GM11168 (cell line): ENCODE measurements at regions not wholly inside any gene's neighbourhood (a gene's known extent, or its start where the extent isn't known, plus 50 kb on each side); places are given as distances from the start of the nearest gene placed in this dataset.

Experiments used
- in situ Hi-C: fragments of 300-500 bp; cut with MboI; formaldehyde crosslinking; loops from one replicate; pipeline ENCODE4 v1.12.0; 2022; ENCODE audit warnings: low sequenced_read_pairs; ENCODE audit not compliant: unreplicated experiment

- in situ Hi-C loops = no loop called here
Observed at GRCh38 chr15:94177112-94177511, 54.2 kb upstream of the MCTP2 start.

DNA sequence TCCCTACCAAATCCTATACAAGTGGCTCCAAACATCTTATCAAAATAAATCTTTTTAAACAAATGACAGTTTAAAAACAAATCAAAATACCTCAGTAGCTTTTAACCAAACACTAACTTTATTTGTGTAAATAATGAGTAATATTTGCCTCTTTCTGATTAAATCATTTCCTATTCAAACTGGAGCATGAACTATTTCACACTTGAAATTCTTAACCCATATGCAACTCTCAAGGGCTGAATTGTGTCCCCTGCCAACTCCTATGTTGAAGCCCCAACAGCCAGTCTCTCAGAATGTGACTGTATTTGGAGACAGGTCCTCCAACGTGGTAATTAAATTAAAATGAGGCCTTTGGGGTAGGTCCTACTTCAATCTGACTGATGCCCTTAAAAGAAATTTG is 55.9 kb upstream of the MCTP2 start:
- in situ Hi-C loops = no loop called here

DNA sequence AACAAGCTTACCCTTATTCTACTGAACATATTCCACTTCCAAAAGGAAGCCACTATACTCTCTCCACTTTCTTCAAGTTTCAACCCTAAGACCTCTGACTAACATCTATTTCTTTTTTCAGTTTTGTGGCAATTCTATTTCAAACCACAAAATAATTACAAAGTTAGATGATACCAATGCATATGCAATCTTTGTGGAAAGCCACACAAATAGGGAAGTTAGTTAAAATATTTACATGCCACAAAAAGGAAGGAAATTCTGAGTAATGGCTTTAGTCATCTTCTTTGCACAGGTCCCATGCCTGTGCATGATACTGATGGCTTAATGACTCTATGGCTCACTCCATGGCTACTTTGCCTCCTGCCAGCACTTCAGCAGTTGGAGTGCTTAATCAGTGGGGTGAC is 57.0 kb upstream of the MCTP2 start:
- in situ Hi-C loops = no loop called here

DNA sequence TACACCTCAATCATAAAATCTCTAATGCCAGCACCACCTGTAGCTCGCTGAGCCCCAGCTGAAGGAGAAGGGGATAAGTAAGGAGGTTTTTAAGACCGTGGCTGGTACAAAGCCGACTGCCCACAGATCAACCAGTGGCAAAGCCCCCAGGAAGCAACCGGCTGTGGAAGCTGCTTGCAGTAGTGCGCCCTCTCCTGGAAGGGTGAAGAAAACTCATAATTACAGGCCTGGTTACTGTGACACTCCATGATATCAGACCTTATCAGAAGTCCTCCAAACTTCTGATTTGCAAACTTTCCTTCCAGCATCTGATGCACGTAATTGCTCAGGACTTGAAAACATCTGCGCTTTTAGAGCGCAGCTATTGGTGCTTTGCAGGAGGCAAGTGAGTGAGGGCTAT is 63.1 kb upstream of the MCTP2 start:
- in situ Hi-C loops = no loop called here

DNA sequence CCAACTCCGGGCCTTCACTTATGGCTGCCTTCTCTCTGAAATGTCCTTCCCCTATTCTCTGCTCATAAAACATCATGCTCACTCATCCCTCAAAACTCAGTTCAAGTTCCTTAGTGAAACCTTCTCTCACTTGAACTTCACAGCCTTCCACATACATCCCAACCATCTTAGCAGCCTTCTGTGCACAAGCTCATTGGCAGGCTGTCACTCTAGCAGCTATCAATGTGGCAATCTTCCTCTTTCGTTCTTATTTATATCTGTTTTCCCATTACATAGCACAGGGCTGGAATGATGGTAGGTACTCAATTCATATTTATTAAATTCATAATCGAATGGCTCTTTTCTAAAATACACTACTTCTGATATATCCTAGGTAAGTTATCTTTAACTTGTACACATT is 66.4 kb upstream of the MCTP2 start:
- in situ Hi-C loops = loop anchor here (5.0 kb wide), 1 partner anchor 152 kb away; no protein-coding TSS in a partner anchor

DNA sequence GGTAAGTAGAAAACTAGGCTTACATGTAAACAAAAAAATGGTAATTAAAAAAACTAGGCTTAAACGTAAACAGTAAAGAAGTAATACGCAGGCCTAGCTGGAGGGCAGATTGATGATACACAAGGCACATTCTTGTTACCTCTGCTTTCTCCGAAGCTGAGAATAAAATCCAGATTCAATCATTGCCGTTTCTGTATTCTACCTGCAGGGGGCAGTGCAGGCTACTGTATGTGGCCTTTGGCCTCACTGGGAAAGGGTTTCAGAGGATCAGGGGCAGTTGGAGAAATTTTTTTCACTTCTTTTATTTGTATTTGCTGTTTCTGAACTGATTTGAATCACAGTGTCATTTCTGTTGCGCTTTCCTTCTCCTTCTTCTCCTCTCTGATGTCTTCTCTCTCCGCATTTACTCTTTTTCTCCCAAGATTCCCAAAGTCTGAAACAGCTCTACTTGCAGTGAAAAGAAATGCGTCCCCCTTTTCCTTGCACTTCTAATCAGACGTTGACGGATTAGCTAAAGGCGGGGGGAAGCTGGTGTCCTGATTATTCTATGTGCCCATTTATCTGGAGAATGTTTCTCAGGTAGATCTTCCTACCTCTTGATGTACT is 67.1 kb upstream of the MCTP2 start:
- in situ Hi-C loops = loop anchor here (5.0 kb wide), 1 partner anchor 153 kb away; no protein-coding TSS in a partner anchor

DNA sequence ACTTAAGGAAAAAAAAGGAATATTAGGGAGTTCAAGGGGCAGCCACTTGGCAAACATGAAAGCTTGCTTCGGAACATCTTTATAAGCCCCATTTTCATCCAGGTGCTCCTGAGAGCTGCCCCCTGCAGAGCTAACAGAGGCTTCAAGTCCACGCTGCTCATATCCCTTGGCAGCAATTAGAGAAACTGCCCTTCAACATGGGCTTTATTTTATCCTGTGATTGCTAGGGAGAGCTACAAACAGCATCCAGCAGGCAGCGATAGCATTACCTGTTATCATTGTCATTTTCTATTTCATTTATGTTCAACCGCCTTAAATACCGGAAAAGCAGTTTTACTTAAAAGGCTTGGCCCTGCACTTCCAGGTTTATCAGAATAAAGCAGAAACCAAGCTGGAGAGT is 68.4 kb upstream of the MCTP2 start:
- in situ Hi-C loops = loop anchor here (5.0 kb wide), 1 partner anchor 154 kb away; no protein-coding TSS in a partner anchor

- in situ Hi-C loops = no loop called here
Observed at GRCh38 chr15:94154255-94154654, 77.1 kb upstream of the MCTP2 start.

DNA sequence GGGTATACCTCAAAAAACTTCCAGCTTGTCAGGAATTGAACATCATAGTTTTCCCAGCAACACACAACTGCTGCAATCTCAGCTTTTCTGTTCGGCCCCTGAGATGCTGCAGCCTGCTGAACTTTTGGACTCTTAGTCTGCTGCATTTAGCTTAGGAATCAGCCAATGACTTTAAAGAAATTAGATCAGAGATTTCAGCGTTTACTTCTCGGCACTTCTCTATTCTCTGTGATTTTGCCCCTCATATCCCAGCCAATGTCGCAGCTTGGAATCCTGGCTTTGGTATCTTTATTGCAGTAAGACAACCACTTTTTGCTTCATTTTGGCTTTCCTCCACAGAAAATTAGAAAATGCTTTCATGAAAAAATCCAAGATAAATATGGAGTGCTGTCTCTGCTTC is 86.3 kb upstream of the MCTP2 start:
- in situ Hi-C loops = no loop called here

- in situ Hi-C loops = no loop called here
Observed at GRCh38 chr15:94141802-94142201, 89.6 kb upstream of the MCTP2 start.

- in situ Hi-C loops = no loop called here
Observed at GRCh38 chr15:94135486-94136147, 95.7 kb upstream of the MCTP2 start.

DNA sequence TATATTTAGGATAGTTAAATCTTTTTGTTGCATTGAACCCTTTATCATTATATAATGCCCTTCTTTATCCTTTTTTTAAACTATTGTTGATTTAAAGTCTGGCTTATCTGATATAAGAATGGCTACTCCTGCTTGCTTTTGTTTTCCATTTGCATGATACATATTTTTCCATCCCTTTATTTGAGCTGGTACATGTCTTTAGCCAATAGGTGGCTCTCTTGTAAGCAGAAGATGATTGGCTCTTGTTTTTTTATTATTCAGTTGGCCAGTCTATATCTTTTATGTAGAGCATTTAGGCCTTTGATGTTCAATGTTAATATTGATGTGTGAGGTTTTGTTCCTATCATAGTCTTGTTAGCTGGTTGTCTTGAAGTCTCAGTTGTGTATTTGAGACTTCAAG is 99.5 kb upstream of the MCTP2 start:
- in situ Hi-C loops = no loop called here

- in situ Hi-C loops = no loop called here
Observed at GRCh38 chr15:94130504-94130903, 100.9 kb upstream of the MCTP2 start.

DNA sequence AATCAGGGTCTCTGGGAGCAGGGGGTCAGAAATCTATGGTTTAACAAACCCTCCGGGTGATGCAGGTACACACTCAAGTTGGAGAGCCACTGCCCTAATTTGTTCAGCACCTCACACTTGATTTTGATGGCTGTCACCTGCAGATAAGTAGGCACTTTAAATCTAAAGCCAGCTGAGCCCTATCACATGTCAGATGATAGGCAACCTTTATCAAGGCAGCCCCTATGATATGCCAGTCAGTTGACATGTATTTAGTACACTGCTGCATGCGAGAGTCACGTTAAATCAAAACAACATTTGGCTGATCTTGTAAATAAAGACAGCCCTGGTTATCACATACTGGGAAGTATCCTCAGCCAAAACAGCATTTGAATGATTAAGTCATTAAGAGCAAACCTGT is 104.4 kb upstream of the MCTP2 start:
- in situ Hi-C loops = no loop called here

- in situ Hi-C loops = no loop called here
Observed at GRCh38 chr15:94125698-94126097, 105.7 kb upstream of the MCTP2 start.

- in situ Hi-C loops = no loop called here
Observed at GRCh38 chr15:94125156-94125555, 106.2 kb upstream of the MCTP2 start.

DNA sequence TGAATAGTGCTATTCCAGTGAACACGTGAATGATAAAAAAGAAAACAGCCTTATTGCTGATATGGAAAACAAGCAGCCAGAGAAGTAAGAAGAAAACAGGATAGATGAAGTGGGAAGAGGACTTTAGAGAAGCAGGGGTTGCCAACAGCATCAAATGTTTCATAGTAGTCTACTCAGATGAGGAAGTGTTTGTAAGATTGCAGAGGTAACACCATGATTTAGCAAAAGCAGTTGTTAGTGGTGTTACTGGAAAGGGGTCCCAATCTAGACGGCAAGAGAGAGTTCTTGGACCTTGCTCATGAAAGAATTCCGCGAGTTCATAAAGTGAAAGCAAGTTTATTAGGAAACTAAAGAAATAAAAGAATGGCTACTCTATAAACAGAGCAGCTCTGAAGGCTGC is 108.8 kb upstream of the MCTP2 start:
- in situ Hi-C loops = no loop called here

DNA sequence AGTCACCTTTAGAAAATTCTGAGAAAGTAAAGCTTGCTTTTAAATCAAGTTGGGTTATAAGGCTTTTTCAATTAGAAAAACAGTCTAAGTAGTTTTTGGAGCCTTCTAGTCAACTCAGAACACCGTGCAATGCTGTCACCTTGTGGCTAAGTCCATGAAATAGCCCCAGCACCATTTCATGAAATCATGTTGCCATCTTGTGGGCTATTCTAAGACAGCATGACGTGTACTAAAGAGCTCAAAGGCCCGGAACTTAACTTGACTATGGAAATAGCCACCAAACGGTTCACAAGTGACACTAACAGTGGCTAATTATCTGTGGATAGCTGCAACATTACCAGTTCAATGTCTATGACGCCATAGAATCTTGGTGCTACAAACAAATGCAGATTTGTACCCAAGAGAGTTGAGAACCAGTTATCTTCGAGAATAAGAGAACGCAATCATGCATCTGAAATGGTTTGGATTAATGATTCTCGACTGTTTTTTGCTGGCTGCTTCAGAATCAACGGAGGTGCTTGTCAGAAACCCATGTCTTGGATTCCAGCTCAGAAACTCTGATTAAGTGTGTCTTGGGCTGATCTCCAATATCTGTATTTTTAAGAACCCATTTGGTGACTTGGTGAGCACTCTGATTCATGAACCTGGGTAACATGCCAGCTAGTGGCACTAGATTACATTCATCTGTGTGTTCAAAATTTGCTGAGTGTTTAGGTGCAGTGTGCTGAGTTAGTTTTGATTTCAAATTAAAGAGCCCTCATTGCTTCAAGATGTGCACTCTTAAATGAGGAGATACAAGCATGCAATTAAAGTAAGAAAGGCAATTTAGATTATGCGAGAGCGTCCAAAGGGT is 111.2 kb upstream of the MCTP2 start:
- in situ Hi-C loops = loop anchor here (10.0 kb wide), 1 partner anchor 1085 kb away; no protein-coding TSS in a partner anchor

DNA sequence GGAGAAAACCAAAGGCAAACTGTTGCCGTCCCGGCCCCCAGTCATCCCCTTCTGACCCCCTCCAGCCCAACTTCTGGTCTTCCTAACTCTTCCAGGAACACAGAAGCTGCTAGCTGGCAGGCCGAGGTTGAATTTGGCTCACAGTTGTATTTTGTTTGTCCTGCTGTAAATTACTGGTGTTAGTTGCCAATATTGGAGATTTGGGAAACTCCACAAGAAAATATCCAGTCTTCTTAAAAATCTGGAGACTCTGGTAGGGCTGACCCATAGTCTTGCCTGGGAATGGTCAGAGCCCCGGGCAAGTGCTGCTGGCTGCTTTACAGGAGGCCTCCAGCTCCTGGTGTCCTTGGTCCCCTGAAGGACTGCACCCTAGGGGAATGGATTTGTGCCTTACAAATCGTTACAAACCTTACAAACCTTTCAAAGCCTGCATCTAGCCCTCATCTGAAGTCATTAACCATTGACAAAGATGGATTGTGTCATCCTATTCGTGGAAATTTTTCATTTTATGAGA is 112.0 kb upstream of the MCTP2 start:
- in situ Hi-C loops = loop anchor here (10.0 kb wide), 1 partner anchor 1085 kb away; no protein-coding TSS in a partner anchor

DNA sequence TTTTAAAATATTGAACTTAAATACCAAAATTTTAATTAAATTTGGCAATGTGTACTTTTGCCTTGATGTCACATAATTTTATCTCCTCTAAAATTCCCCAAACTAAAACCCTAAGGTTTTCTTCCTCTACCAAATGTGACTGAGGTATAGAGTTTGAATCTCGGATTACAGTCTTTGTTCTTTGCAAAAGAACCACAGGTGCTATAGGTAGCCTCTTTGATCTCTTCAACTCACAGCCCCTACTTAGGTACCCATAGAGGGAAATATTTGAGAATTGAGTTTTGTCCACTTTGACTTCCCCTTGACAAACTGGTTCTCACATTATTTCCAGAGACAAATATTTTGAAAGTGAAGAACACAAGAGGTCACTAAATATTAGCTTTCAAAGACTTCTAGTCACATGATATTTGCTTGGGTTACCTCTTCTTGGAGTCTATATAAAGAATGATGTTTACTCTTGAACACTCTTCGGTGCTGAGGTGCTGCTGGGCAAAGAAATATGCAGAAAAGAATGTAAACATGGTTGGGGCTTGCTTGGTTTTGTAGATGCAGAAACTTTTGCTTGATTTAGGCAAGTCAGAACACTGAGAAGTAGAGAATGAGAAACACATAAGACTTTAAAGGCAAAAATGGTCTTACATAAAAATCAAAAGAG is 120.8 kb upstream of the MCTP2 start:
- in situ Hi-C loops = loop anchor here (10.0 kb wide), 1 partner anchor 1076 kb away; no protein-coding TSS in a partner anchor
